ENCODE measurements at regions not wholly inside any gene's neighbourhood (a gene's known extent, or its start where the extent isn't known, plus 50 kb on each side); places are given as distances from the start of the nearest gene placed in this dataset.
"Not testable (repeated sequence)": the region's sequence is repeated elsewhere in the genome, so short reads cannot be mapped to it uniquely, and the experiment has no call there.

- DNase-seq = peak; percentile 77
Observed at GRCh38 chr3:66633402-66634381, 132.9 kb upstream of the LRIG1 start.

GRCh38 chr3:66638717-66639116 is 137.9 kb upstream of the LRIG1 start:
- no peak for DNase-seq

- DNase-seq = no peak
Observed at GRCh38 chr3:66639809-66640356, 139.1 kb upstream of the LRIG1 start.

- DNase-seq = no peak
Observed at GRCh38 chr3:66642019-66642418, 141.2 kb upstream of the LRIG1 start.

GRCh38 chr3:66642484-66642883 is 141.7 kb upstream of the LRIG1 start:
- DNase-seq = no peak

- no peak for DNase-seq
Observed at GRCh38 chr3:66644549-66644948, 143.7 kb upstream of the LRIG1 start.

- DNase-seq = no peak
Observed at GRCh38 chr3:66648975-66649374, 148.2 kb upstream of the LRIG1 start.

GRCh38 chr3:66651520-66651919 is 150.7 kb upstream of the LRIG1 start:
- DNase-seq = not testable (repeated sequence)

- not testable (repeated sequence) for DNase-seq
Observed at GRCh38 chr3:66652100-66652499, 151.3 kb upstream of the LRIG1 start.

GRCh38 chr3:66655044-66655443 is 154.2 kb upstream of the LRIG1 start:
- no peak for DNase-seq

- no peak for DNase-seq
Observed at GRCh38 chr3:66655671-66656070, 154.8 kb upstream of the LRIG1 start.

- no peak for DNase-seq
Observed at GRCh38 chr3:66656609-66657008, 155.8 kb upstream of the LRIG1 start.

- DNase-seq = no peak
Observed at GRCh38 chr3:66659056-66659455, 158.2 kb upstream of the LRIG1 start.

GRCh38 chr3:66661628-66662027 is 160.8 kb upstream of the LRIG1 start:
- no peak for DNase-seq

GRCh38 chr3:66662894-66663293 is 162.1 kb upstream of the LRIG1 start:
- no peak for DNase-seq

- DNase-seq = no peak
Observed at GRCh38 chr3:66665021-66665695, 164.3 kb upstream of the LRIG1 start.

- no peak for DNase-seq
Observed at GRCh38 chr3:66666362-66666761, 165.5 kb upstream of the LRIG1 start.

GRCh38 chr3:66667263-66667662 is 166.4 kb upstream of the LRIG1 start:
- DNase-seq = no peak

- no peak for DNase-seq
Observed at GRCh38 chr3:66671291-66671690, 170.5 kb upstream of the LRIG1 start.

- DNase-seq = no peak
Observed at GRCh38 chr3:66672830-66673229, 172.0 kb upstream of the LRIG1 start.

GRCh38 chr3:66673293-66673692 is 172.5 kb upstream of the LRIG1 start:
- DNase-seq = no peak

- DNase-seq = no peak
Observed at GRCh38 chr3:66675366-66675765, 174.5 kb upstream of the LRIG1 start.

- DNase-seq = no peak
Observed at GRCh38 chr3:66692042-66692765, 191.4 kb upstream of the LRIG1 start.

Measured in NCI-H2029 (cell line).